CD4-positive, alpha-beta T cell treated with Interferon alpha-2 for 1 hour (primary cell): ENCODE measurements at regions not wholly inside any gene's neighbourhood (a gene's known extent, or its start where the extent isn't known, plus 50 kb on each side); places are given as distances from the start of the nearest gene placed in this dataset.

Experiments used
- DNase-seq, 2 donors: peaks; one replicate each; pipeline ENCODE4 v3.0.0-alpha.2; 2020 to 2022

DNA sequence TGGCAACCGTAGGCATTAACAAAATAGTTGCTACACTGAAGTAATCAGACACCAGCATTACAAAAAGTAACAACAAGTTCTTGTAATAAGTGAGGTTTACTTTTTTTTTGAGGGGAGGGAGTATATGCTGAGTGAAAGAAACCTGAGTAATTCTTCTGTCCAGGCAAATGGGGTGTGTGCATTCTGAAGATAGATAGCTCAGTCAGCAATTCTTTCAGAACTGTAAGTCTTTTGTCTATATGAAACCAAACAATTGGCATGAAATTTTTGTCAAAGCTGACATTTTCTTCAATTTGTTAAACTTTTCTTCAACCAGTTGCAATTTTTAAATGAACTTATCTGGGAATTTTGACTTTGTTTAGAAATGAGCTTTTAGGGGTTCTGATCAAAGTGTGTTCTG lies 208.1 kb upstream of the THSD7B start:
- DNase-seq, result no peak

DNA sequence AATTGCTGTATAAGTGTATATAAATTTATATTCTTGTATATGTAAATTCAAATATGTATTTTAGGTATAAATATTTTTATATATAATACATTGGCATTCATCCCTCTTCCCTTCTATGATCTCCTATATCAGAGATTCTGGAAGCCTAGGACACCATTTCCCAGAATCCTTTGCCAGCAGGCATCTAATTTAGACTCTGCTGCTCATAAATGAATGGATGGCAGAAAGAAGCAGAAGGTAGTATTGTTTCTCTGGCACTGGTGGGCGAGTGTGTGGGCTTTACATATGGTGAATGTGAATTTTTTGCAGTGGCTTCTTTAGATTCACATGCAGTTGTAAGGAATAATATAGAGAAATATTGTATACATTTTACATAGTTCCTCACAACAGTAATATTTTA lies 215.2 kb upstream of the THSD7B start:
- no peak for DNase-seq

GRCh38 chr2:136539355-136539754 lies 226.0 kb upstream of the THSD7B start:
- no peak for DNase-seq

DNA sequence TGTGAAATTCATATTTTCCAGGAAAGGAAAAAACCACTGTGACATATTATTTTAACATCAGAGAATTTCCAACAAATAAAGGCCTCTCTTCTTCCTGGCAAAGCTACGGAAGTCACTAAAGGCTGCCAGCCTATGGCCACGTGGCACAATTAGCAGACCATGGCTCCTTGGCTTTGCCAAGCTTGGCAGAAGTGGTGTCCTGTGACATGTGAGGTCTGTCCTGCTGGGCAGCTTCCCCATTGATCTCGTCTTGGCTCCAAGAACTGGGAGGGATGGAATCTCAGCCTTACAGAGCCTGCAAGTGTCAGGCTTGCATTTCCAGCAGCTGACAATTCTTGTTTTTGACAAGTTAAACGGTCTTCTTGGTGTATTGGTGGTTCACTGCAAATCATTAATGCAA lies 226.9 kb upstream of the THSD7B start:
- no peak for DNase-seq

- DNase-seq, result no peak
Measured at GRCh38 chr2:136534811-136535210, 230.5 kb upstream of the THSD7B start.

DNA sequence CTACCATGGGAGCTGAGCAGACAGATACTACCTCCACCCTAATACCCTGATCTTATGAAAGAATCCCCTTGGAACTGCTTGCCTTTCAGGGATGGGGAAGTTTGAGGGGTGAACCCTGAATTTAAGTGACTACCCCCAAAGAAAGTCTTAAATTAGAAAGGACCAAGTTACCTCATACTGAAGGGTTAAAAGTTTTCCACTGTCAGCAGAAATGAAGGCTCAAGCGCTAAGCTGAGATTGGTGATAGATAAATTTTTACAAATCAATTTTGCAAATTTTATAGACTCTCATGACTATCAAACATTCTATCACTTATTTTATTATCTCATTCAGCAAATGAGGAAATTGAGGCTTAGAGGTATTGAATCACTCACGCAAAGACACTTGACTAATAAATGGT lies 233.2 kb upstream of the THSD7B start:
- no peak for DNase-seq

- no peak for DNase-seq
Measured at GRCh38 chr2:136531731-136532130, 233.6 kb upstream of the THSD7B start.

GRCh38 chr2:136530146-136530545 lies 235.2 kb upstream of the THSD7B start:
- DNase-seq, result no peak

GRCh38 chr2:136527560-136527959 lies 237.8 kb upstream of the THSD7B start:
- DNase-seq, result no peak

GRCh38 chr2:136522724-136523123 lies 242.6 kb upstream of the THSD7B start:
- no peak for DNase-seq

GRCh38 chr2:136517716-136518115 lies 247.6 kb upstream of the THSD7B start:
- no peak for DNase-seq

GRCh38 chr2:136510244-136510643 lies 255.1 kb upstream of the THSD7B start:
- no peak for DNase-seq

DNA sequence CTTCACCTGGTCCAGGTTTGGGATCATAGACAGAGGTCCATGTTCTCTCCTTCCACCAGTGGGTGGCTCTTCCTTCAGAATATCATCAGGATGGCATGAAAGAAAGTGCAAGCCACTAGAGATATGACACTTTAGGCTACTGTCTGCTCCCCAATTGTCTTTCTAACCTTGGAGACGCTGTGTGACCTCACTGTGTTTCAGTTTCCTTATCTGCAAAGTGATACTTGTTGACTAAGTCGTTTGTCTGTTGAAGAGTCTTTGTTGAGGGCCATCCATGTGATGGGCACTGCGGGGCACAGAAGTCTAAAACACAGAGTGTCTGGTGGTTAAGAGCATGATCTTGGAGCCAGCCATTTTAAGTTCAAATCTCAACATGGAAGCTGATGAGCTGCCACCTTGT lies 259.9 kb upstream of the THSD7B start:
- DNase-seq, result no peak

- no peak for DNase-seq
Measured at GRCh38 chr2:136502660-136503059, 262.7 kb upstream of the THSD7B start.

DNA sequence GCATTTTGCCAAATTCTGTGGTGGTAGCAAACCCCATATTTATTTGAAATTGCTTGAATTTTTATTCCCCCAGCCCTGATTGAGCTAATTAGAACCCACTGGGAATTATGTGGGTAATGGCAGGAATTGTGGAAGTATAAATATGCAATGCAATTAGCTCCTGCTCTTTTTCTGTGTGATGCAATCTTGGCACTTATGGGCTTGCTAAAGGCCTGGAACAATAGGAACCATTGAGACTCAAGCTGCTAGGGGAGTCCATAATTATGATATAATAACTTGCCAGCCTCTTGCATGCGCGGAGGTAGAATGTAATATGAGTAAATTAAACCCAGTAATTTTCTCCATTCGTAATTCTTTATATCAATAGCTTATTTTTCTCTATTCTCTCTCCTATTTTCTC lies 267.6 kb upstream of the THSD7B start:
- DNase-seq, result no peak

GRCh38 chr2:136496966-136497365 lies 268.4 kb upstream of the THSD7B start:
- no peak for DNase-seq

GRCh38 chr2:136495636-136496035 lies 269.7 kb upstream of the THSD7B start:
- no peak for DNase-seq

DNA sequence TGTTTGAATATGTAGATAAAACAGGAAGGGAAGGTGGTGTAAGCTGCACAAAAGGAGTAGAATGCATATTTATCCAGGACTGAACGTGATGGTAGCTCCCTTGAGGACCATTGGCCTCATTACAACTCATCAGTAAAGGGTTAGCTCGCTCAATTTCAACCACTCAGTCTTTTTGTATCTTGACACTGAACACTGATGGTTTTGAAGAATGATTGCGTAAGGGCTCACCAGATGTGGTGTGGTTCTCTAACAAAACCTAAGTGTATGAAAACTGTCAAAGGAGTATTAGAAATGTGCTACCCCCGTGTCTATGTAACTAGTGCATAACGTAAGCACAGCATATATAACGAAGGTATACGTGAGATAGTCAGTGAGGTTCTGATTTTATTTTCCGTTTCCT lies 272.4 kb upstream of the THSD7B start:
- DNase-seq, result no peak

- DNase-seq, result no peak
Measured at GRCh38 chr2:136490100-136490499, 275.2 kb upstream of the THSD7B start.

DNA sequence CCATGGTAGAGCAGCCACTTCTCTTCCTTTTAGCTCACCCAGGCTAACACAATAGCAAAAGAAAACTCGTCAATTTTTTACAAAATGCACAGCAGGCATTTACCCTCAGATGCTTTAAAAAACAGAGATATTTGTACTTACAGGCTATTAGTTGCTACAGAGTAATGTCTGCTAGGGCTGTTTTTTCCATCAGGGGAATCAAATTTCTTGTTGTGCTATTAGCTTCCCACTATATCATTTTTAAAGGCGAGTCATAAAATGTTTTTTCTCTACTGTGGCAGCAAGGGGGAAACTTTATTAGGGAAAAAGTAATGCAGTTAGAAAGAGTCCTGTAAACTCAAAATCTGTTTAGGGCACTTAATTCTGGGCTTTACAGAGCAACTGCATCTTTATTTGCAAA lies 277.9 kb upstream of the THSD7B start:
- no peak for DNase-seq

GRCh38 chr2:136486115-136486514 lies 279.2 kb upstream of the THSD7B start:
- DNase-seq, result no peak

DNA sequence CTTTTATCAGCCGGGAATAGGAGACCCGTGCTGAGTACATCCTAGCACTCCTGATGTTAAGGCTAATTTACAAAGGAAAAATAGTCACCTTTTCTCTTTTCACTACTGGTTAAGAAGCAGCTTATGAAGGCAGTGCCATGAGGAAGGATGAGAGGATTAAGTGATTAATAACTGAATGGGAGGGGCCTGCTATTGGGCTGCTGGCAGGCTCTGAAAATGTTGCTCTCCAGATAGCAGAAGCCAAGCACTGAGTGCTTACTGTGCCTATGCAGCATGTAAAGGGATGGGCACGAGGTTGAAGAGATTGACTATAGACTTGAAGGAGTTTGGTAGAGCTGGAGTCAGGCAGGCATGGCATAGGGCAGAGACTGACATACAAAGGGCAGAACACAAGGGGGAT lies 282.4 kb upstream of the THSD7B start:
- DNase-seq, result no peak

- no peak for DNase-seq
Measured at GRCh38 chr2:136482006-136482405, 283.3 kb upstream of the THSD7B start.

GRCh38 chr2:136479696-136480095 lies 285.6 kb upstream of the THSD7B start:
- no peak for DNase-seq

- no peak for DNase-seq
Measured at GRCh38 chr2:136468799-136469369, 296.5 kb upstream of the THSD7B start.

DNA sequence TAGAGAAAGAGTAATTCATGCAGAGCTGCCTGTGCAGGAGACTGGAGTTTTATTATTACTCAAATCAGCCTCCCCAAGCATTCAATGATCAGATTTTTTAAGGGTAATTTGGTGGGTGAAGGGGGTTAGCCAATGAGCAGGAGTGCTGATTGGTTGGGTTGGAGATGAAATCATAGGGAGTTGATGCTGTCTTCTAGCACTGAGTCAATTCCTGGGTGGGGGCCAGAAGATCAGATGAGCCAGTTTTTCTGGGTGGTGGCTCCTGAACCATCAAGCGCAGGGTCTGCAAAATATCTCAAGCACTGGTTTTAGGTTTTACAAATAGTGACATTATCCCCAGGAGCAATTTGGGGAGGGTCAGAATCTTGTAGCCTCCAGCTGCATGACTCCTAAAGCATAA lies 312.8 kb upstream of the THSD7B start:
- DNase-seq, result no peak
